ENCODE measurements at regions not wholly inside any gene's neighbourhood (a gene's known extent, or its start where the extent isn't known, plus 50 kb on each side); places are given as distances from the start of the nearest gene placed in this dataset.
"Not testable (repeated sequence)": the region's sequence is repeated elsewhere in the genome, so short reads cannot be mapped to it uniquely, and the experiment has no call there.

DNA sequence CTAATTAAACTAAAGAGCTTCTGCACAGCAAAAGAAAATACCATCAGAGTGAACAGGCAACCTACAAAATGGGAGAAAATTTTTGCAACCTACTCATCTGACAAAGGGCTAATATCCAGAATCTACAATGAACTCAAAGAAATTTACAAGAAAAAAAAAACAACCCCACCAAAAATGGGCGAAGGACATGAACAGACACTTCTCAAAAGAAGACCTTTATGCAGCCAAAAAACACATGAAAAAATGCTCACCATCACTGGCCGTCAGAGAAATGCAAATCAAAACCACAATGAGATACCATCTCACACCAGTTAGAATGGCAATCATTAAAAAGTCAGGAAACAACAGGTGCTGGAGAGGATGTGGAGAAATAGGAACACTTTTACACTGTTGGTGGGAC, 100.7 kb downstream of the GPX5 start:
- DNase-seq = not testable (repeated sequence)

DNA sequence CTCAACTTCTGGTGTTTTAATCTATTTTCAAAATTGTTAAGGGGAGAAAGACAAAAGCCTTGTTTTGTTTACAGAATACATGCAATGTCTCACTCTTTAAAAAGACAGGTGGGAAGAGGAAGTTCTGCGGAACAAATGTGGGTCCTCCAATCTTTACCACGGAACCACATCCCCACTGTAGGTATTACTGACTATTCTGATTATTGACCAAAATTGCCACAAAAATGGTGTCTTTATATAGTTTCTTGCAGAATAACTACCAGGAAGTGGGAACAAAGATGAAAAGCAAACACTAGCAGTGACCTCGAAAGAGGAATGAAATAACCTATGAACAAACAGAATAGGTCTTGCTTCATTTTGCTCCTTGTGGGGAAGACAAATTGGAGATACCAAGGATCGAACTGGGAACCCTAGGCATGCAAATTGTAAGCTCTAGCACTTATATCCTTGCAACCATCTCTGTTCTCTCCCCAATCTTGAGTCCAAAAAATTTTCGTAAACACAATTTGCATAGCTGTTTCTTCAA, 106.7 kb downstream of the GPX5 start:
- no peak for DNase-seq

- DNase-seq = no peak
Observed at GRCh38 chr6:28633445-28634215, 107.9 kb downstream of the GPX5 start.

- DNase-seq = no peak
Observed at GRCh38 chr6:28634411-28634760, 108.7 kb downstream of the GPX5 start.

DNA sequence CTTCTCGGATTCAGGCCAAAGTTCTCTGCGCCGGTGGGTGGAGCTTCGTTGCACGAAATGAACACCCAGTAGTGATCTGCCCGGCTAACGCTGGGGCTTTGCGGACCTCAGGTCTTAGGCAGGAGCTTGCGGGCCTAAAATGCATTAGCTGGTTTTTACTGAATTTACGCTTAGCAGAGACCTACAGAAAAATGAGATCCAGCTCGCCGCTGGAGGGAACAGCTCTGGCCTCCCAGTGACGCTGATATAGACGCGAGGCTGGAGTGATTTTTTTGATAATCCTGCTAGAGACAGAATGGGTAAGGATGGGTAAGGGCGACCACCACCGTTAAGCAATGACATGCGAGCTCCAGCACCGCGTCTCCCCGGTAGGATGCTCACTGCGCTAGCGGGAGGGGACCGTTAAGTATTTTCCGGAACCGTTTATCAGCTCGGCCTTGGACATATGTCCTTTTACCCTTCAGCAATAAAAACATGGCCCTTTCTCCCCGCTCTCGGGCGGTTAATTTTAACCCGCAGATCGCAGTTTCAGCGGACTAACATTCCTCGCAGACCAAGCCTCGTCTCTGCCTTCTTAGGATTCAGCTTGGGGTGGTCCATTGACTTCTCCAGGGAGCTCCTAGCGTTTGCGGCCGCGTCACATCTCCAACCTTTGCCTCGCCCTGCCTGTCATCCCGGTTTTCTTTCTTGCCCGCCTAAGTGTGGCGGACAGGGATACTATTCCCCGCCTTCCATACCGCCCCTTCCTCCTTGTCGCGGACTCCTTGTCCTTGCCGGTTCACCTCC, 109.3 kb downstream of the GPX5 start:
- no peak for DNase-seq

DNA sequence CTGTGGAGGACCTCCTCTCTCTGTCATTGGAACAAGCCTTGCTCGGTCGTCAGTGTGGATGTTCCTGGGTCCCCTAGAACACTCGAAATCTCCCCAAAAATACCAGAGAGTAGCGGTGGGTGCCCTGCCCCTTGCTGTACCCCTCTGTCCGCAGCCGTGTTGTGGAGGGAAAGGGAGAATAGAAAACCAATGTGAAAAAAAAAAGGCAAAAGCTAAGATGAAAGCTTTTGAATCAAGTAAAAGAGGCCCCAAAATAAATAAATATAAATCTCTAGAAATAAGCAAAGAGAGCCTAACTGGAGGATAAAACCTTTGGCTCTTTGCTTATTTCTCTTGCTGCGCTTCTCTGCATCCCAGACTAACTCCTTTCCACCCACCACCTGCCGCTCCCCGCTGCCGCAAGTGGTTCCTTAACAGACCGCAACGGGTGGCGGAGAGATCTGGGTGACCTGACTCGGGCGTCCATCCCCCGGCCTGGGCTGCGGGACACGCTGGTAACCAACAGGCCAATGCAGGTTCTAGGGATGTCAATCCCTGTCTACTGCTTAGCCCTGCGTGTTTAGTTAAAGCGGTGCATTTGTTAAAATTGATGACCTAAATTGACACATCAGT, 110.0 kb downstream of the GPX5 start:
- no peak for DNase-seq

DNA sequence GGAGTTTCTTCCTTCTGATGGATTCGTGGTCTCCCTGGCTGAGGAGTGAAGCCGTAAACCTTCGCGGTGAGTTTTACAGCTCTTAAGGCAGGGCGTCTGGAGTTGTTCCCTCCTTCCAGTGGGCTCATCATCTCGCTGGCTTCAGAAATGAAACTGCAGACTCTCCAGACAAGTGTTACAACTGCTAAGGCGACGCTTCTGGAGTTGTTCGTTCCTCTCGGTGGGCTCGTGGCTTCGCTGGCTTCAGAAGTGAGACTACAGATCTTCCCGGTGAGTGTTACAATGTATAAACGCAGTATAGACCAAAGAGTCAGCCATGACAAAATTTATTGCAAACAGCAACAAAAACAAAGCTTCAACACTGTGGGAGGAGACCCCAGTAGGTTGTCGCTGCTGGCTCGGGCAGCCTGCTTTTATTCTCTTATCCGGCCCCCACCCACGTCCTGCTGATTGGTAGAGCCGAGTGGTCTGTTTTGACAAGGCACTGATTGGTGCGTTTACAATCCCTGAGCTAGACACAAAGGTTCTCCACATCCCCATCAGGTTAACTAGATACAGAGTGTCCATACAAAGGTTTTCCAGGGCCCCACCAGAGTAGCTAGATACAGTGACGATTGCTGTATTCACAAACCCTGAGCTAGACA, 113.2 kb downstream of the GPX5 start:
- no peak for DNase-seq

DNA sequence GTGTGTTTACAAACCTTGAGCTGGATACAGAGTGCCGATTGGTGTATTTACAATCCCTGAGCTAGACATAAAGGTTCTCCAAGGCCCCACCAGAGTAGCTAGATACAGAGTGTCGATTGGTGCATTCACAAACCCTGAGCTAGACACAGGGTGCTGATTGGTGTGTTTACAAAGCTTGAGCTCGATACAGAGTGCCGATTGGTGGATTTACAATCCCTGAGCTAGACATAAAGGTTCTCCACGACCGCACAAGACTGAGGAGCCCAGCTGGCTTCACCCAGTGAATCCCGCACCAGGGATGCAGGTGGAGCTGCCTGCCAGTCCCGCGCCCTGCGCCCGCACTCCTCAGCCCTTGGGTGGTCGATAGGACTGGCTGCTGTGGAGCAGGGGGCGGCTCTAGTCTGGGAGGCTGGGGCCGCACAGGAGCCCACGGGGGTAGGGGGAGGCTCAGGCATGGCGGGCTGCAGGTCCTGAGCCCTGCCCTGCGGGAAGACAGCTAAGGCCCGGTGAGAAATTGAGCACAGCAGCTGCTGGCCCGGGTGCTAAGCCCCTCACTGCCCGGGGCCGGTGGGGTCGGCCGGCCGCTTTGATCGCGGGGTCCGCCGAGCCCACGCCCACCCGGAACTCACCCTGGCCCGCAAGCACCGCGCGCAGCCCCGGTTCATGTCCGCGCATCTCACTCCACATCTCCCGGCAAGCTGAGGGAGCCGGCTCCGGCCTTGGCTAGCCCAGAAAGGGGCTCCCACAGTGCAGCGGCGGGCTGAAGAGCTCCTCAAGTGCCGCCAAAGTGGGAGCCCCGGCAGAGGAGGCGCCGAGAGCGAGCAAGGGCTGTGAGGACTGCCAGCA, 114.0 kb downstream of the GPX5 start:
- DNase-seq = not testable (repeated sequence)

DNA sequence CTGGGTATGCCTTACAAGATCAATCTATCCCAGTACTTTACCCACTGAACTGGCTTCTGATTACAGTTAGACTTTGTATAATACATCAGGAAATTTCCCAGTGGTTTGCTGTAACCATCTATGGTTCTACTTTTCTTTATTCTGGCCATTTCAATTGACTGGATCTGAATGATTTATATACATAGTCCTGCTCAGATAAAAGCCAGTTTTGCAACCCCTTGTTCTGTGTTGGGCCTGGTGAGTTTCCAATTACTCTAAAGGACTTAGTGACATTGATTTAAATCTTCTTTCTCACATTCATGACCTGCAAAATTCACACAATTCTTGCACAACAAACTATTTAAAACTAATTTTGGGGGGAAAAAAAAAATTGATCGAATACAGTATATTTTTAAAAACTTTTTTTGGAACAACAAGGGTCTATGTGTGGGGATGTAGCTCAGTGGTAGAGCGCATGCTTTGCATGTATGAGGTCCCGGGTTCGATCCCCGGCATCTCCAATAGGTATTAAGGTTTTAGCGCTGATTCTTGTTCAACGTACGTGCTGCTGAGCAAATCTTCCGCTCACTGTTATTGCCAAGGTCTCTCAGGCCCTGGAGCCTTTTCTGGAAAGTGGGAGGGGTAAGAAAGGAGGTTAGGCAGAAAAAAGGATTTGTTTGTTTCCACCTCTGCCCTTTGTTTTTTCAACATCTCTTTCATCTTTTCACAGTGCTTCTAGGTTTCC, 117.5 kb downstream of the GPX5 start:
- peak; percentile 87 for DNase-seq

GRCh38 chr6:28646650-28647049, 121.0 kb downstream of the GPX5 start:
- no peak for DNase-seq

- DNase-seq = peak; percentile 88
Observed at GRCh38 chr6:28648035-28648877, 122.6 kb downstream of the GPX5 start.

DNA sequence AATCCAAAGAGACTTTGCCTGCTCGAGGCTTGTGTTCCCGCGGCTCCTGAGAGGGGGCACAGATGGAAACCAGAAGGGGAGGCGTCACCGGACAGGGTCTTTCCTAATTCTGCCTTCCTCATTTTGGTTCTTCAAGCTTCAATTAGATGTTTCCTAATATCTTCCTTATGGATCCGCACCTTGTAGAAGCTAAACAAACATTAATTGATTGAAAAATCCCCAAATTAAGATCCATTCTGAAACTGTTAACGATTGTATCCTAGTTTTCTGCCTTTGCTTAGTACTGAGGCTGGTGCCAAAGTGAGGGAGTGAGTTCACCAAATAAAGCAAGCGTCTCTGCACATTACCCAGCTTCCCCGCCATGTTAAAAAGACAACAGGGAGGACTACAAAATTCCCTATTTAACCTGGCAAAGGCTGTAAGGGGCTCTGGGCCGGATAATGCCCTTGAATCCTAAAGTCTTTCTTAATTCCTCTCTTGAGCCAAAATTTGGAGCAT, 123.2 kb downstream of the GPX5 start:
- DNase-seq = no peak

GRCh38 chr6:28651161-28651560, 125.5 kb downstream of the GPX5 start:
- no peak for DNase-seq

DNA sequence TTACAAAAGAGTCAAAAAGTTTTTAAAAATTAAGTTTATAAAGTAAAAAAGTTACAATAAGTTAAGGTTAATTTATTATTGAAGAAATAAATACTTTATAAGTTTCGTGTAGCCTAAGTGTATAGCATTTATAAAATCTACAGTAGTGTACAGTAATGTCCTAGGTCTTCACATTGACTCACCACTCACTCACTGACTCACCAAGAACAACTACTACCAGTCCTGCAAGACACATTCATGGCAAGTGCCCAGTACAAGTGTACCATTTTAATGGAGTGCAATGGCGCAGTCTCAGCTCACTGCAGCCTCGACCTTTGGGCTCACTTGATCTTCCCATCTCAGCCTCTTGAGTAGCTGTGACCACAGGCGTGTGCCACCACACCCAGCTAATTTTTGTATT, 128.2 kb downstream of the GPX5 start:
- no peak for DNase-seq

DNA sequence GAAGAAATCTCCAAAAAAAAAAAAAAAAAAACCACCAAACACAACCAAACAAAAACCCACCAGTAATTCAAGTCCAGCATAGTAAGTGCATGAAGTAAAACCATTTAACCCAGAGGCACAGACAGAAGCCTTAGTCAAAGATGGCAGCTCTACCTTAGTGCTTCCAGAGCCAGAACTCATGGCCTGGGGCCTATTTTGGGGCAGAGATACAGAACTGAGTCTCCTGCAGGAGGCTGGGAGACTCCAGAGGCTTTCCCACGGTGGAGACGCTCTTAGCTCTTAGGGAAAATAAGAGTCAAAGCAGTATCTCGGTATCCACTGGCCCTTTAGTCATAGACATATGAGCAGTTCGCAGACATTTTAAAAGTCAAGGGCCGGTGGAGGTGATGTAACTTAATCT, 129.5 kb downstream of the GPX5 start:
- no peak for DNase-seq

DNA sequence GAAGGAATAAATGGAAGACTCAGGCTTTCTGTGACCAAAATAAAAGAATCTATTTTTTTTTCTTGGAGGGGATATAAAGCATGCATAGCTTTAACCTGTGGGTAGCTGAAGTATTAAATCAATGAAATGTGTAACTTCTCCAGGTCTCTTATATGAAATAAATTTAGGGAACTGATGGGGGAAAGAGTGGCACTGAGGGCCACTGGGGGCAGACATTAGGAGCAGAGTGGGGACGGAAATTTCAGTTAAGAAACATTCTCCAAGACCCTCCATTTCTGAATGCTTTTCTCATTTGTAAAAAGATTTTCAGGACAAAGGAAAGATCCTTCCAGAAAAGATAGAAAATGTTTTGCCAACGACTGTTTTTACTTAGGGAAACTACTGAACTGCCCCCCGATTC, 131.0 kb downstream of the GPX5 start:
- no peak for DNase-seq

DNA sequence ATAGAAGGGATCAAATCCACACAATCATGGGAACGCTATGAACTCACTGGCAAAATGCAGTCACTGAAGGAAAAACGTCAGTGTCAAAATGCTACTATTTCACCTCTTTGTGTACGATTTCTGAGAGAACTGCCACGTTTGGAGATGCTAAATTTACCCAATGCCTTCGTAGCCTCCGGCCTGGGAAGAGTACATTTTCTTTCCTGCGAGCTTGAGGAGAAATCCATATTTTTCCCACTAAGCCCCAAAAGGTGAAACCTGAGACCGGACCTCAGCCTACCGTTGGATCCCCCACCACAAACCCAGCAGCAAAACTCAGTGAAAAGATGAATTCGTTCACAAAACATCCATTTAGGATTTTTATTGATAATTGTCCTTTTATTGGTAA, 131.7 kb downstream of the GPX5 start:
- no peak for DNase-seq

- DNase-seq = peak; percentile 74
Observed at GRCh38 chr6:28657769-28658465, 132.2 kb downstream of the GPX5 start.

- no peak for DNase-seq
Observed at GRCh38 chr6:28658475-28659249, 133.0 kb downstream of the GPX5 start.

Measured in activated CD4-positive, alpha-beta T cell treated with anti-CD3 and anti-CD28 coated beads, Interleukin-10, Interleukin-2, amounts not matched to agents 100 ng/mL and 50 ng/mL, durations not matched to agents 16 hours and 8 hours (primary cell).